IMR-90 (cell line): ENCODE measurements at regions not wholly inside any gene's neighbourhood (a gene's known extent, or its start where the extent isn't known, plus 50 kb on each side); places are given as distances from the start of the nearest gene placed in this dataset.

Source experiments
- ATAC-seq: fragments of 200-7000 bp; cut with Tn5 transposase; 2 replicates; pipeline ENCODE4 v1.9.1; 2020; ENCODE audit warnings: low read depth, mild to moderate bottlenecking, moderate library complexity
- BruUV-seq: library from RNA; stranded (reverse); fragments of 400-500 nt; replicated peaks from 2 replicates; lab custom pipeline; 2021; lab: Mats Ljungman, UMichigan
- CTCF ChIA-PET: fragments of 300-600 bp; formaldehyde crosslinking; extraction: SDS; loops from one replicate; lab custom pipeline; 2021; ENCODE audit warnings: antibody characterized with exemption; lab: Yijun Ruan, JAX
- POLR2A ChIA-PET: fragments of 300-600 bp; sonication (Branson Sonifier 250); formaldehyde crosslinking; loops from one replicate; lab custom pipeline; 2022; ENCODE audit warnings: antibody characterized with exemption; ENCODE audit not compliant: unreplicated experiment; lab: Charles Lee
- DNase-seq: peaks from one replicate; pipeline ENCODE4 v3.0.0; 2013
- H2AFZ ChIP-seq: replicated peaks from 2 replicates; pipeline ENCODE3; 2013; ENCODE audit warnings: low read length, mild to moderate bottlenecking; ENCODE audit not compliant: poor library complexity
- H2AK5ac ChIP-seq: 2 replicates; pipeline ENCODE4 v1.6.1; 2013; ENCODE audit warnings: low read depth, low read length, inconsistent platforms
- H2AK9ac ChIP-seq: replicated peaks from 2 replicates; pipeline ENCODE3; 2013; ENCODE audit warnings: mild to moderate bottlenecking, low read depth, low read length, moderate library complexity; ENCODE audit not compliant: poor library complexity
- H2BK120ac ChIP-seq: 2 replicates; pipeline ENCODE4 v1.6.1; 2013; ENCODE audit warnings: low read depth, low read length, inconsistent platforms
- H2BK15ac ChIP-seq: 3 replicates; pipeline ENCODE4 v1.6.1; 2013; ENCODE audit warnings: low read depth, low read length, inconsistent platforms
- H2BK20ac ChIP-seq: 2 replicates; pipeline ENCODE4 v1.6.1; 2013; ENCODE audit warnings: low read depth, mild to moderate bottlenecking, inconsistent platforms, low read length, moderate library complexity
- H2BK5ac ChIP-seq: 2 replicates; pipeline ENCODE4 v1.6.1; 2013; ENCODE audit warnings: mild to moderate bottlenecking, low read depth, low read length, inconsistent platforms; ENCODE audit not compliant: poor library complexity, severe bottlenecking
- H3K14ac ChIP-seq: replicated peaks from 2 replicates; pipeline ENCODE4 v1.6.1; 2013; ENCODE audit warnings: low read depth, low read length, inconsistent platforms
- H3K18ac ChIP-seq: 2 replicates; pipeline ENCODE4 v1.6.1; 2013; ENCODE audit warnings: low read depth, low read length, control low read depth
- H3K23ac ChIP-seq: 2 replicates; pipeline ENCODE4 v1.6.1; 2013; ENCODE audit warnings: low read depth, low read length, inconsistent platforms
- H3K27ac ChIP-seq: 2 replicates; pipeline ENCODE4 v1.5.1; 2013; ENCODE audit warnings: mild to moderate bottlenecking, control low read depth, low read length; ENCODE audit not compliant: insufficient read depth
- H3K27me3 ChIP-seq: 2 replicates; pipeline ENCODE4 v1.6.1; 2013; ENCODE audit warnings: low read length; ENCODE audit not compliant: control insufficient read depth, insufficient read depth
- H3K36me3 ChIP-seq: 2 replicates; pipeline ENCODE4 v1.6.1; 2013; ENCODE audit warnings: low read length, mixed read lengths; ENCODE audit not compliant: control insufficient read depth, insufficient read depth
- H3K4ac ChIP-seq: 2 replicates; pipeline ENCODE4 v1.6.1; 2013; ENCODE audit warnings: low read depth, low read length, inconsistent platforms
- H3K4me1 ChIP-seq: 2 replicates; pipeline ENCODE4 v1.6.1; 2013; ENCODE audit warnings: low read length, mixed read lengths; ENCODE audit not compliant: control insufficient read depth, insufficient read depth
- H3K4me2 ChIP-seq: 2 replicates; pipeline ENCODE4 v1.6.1; 2013; ENCODE audit warnings: low read depth, mild to moderate bottlenecking, control low read depth, low read length, moderate library complexity
- H3K4me3 ChIP-seq: 2 replicates; pipeline ENCODE4 v1.5.1; 2013; ENCODE audit warnings: low read depth, mild to moderate bottlenecking, control low read depth, low read length, moderate library complexity; ENCODE audit not compliant: insufficient read depth
- H3K56ac ChIP-seq: 2 replicates; pipeline ENCODE4 v1.6.1; 2013; ENCODE audit warnings: low read length, inconsistent platforms; ENCODE audit not compliant: insufficient read depth; ENCODE audit errors: extremely low read depth
- H3K79me1 ChIP-seq, 2 experiments: 2 replicates each; pipeline ENCODE4 v1.6.1; 2013; ENCODE audit warnings: low read length in 2 of 2, inconsistent platforms in 1 of 2, low read depth in 1 of 2
- H3K9ac ChIP-seq: 2 replicates; pipeline ENCODE4 v1.6.1; 2013; ENCODE audit warnings: low read depth, low read length, control low read depth
- H3K9me1 ChIP-seq: 2 replicates; pipeline ENCODE4 v1.6.1; 2013; ENCODE audit warnings: low read length, inconsistent platforms; ENCODE audit not compliant: insufficient read depth
- H3K9me3 ChIP-seq: 2 replicates; pipeline ENCODE4 v1.6.1; 2013; ENCODE audit warnings: low read length; ENCODE audit not compliant: control insufficient read depth, insufficient read depth
- H4K20me1 ChIP-seq: 2 replicates; pipeline ENCODE4 v1.6.1; 2013; ENCODE audit warnings: low read length, inconsistent platforms; ENCODE audit not compliant: insufficient read depth
- H4K5ac ChIP-seq: 2 replicates; pipeline ENCODE4 v1.6.1; 2013; ENCODE audit warnings: mild to moderate bottlenecking, low read depth, low read length, control low read depth
- H4K8ac ChIP-seq, 2 experiments: 2 replicates each; pipeline ENCODE4 v1.6.1; 2013; ENCODE audit warnings: low read depth in 2 of 2, low read length in 2 of 2, control low read depth in 1 of 2, inconsistent platforms in 1 of 2
- H4K91ac ChIP-seq: 2 replicates; pipeline ENCODE4 v1.6.1; 2013; ENCODE audit warnings: low read depth, low read length, inconsistent platforms; ENCODE audit not compliant: insufficient read depth
- CEBPB ChIP-seq: IDR thresholded peaks from 2 replicates; pipeline ENCODE4 v1.6.1; 2012; ENCODE audit warnings: low read depth, low read length, improper control_type of control experiment
- MXI1 ChIP-seq: IDR thresholded peaks from 2 replicates; pipeline ENCODE4 v1.6.1; 2012; ENCODE audit warnings: low read depth, mild to moderate bottlenecking, low read length, moderate library complexity, borderline replicate concordance
- WGBS, 2 experiments: methylation state at CpG; one replicate each; pipeline versions ENCODE4 v1.1.5 to v1.1.7; 2013; ENCODE audit warnings: missing lambda C conversion rate in 2 of 2; ENCODE audit not compliant: insufficient read length in 1 of 2; ENCODE audit errors: extremely low coverage in 2 of 2; 5-methylcytosine and 5-hydroxymethylcytosine counted together
- dilution Hi-C: fragments of 300-500 bp; cut with HindIII; formaldehyde crosslinking; loops from one replicate; pipeline ENCODE4 v1.14.3; 2018; ENCODE audit warnings: low sequenced_read_pairs; ENCODE audit not compliant: unreplicated experiment
- in situ Hi-C: fragments of 300-500 bp; cut with MboI; formaldehyde crosslinking; loops from 3 replicates; pipeline ENCODE4 v1.14.3; 2019; ENCODE audit warnings: low sequenced_read_pairs, inconsistent platforms, mixed read lengths
- intact Hi-C: fragments of 100-400 bp; cut with micrococcal nuclease; formaldehyde crosslinking; loops from 2 replicates; pipeline ENCODE4 v1.10.0; 2022
- TF ChIP-seq, protein P1 (sequence below): conservative IDR thresholded peaks from 2 replicates; pipeline ENCODE4 v1.5.1; 2012; ENCODE audit warnings: mild to moderate bottlenecking, low read depth, low read length, improper control_type of control experiment

GRCh38 chr6:92906385-92906784, 513.0 kb downstream of the EPHA7 start:
- intact Hi-C loops (no loop called here), dilution Hi-C loops (no loop called here), in situ Hi-C loops (no loop called here)
- Histone ChIP-seq H4K20me1 (no peaks in the 10 kb centered on the region), H3K27me3 (no peaks in the 10 kb centered on the region), H2AK9ac (no peak overlapping the region), H3K4ac (no peak overlapping the region), H3K56ac (no peak overlapping the region), H2AFZ (no peak overlapping the region), H2BK120ac (no peak overlapping the region), H3K9ac (no peak overlapping the region), H2BK15ac (no peak overlapping the region), H3K4me3 (no peak overlapping the region), H3K36me3 (no peaks in the 10 kb centered on the region), H4K91ac (no peak overlapping the region), H3K23ac (no peak overlapping the region), H2BK5ac (no peak overlapping the region), H2BK20ac (no peak overlapping the region), H2AK5ac (no peak overlapping the region), H3K18ac (no peak overlapping the region), H3K4me1 (no peaks in the 10 kb centered on the region), H3K27ac (no peak overlapping the region), H3K9me3 (no peaks in the 10 kb centered on the region), H3K9me1 (no peaks in the 10 kb centered on the region), H4K8ac (no peak overlapping the region), H4K5ac (no peak overlapping the region), H3K79me1 (no peaks in the 10 kb centered on the region), H3K14ac (no peak overlapping the region), H3K4me2 (no peak overlapping the region)
- no CpG with 5 or more reads among the region's 1 CpG for WGBS, 2 experiments
- ATAC-seq (no peak), DNase-seq (no peak)
- POLR2A ChIA-PET: no interaction called here
- CTCF ChIA-PET: no interaction called here
- no peak for TF ChIP-seq MXI1
- TF ChIP-seq CEBPB: no peak
- TF ChIP-seq, protein P1, sequence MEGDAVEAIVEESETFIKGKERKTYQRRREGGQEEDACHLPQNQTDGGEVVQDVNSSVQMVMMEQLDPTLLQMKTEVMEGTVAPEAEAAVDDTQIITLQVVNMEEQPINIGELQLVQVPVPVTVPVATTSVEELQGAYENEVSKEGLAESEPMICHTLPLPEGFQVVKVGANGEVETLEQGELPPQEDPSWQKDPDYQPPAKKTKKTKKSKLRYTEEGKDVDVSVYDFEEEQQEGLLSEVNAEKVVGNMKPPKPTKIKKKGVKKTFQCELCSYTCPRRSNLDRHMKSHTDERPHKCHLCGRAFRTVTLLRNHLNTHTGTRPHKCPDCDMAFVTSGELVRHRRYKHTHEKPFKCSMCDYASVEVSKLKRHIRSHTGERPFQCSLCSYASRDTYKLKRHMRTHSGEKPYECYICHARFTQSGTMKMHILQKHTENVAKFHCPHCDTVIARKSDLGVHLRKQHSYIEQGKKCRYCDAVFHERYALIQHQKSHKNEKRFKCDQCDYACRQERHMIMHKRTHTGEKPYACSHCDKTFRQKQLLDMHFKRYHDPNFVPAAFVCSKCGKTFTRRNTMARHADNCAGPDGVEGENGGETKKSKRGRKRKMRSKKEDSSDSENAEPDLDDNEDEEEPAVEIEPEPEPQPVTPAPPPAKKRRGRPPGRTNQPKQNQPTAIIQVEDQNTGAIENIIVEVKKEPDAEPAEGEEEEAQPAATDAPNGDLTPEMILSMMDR: no peak
- BruUV-seq: no TSS peak
